Lung microvascular endothelial cell (primary cell): ENCODE measurements at regions not wholly inside any gene's neighbourhood (a gene's known extent, or its start where the extent isn't known, plus 50 kb on each side); places are given as distances from the start of the nearest gene placed in this dataset.

ENCODE experiments used
- DNase-seq, 2 donors: peaks; one replicate each; pipeline versions ENCODE4 v3.0.0 to v3.0.0-alpha.2; 2010; ENCODE audit warnings: low read depth in 2 of 2

GRCh38 chr18:42614619-42615293 is 500.7 kb downstream of the RIT2 start:
- peak; percentile 5 to 86 for DNase-seq

GRCh38 chr18:42617221-42617620 is 498.3 kb downstream of the RIT2 start:
- DNase-seq, result no peak

GRCh38 chr18:42619771-42620170 is 495.7 kb downstream of the RIT2 start:
- no peak for DNase-seq

DNA sequence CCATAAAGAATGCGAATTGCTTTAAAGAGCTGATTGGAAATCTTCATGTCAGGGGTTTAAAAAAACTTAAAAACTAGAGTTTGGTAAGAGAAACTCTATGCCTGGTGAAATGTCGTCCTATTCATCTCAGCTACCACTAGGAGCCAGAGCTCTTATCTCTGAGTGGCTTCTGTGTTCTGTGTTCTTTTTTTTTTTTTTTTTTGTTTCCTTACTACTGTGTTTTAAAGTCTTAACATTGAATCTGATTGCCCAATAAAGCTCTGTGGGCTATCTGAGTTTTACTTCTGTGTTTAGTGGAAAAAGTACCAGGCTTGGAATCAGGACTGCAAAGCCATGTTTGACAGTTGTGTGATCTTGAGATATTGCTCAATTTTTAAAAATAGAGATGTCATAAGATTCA is 494.8 kb downstream of the RIT2 start:
- DNase-seq, result no peak

DNA sequence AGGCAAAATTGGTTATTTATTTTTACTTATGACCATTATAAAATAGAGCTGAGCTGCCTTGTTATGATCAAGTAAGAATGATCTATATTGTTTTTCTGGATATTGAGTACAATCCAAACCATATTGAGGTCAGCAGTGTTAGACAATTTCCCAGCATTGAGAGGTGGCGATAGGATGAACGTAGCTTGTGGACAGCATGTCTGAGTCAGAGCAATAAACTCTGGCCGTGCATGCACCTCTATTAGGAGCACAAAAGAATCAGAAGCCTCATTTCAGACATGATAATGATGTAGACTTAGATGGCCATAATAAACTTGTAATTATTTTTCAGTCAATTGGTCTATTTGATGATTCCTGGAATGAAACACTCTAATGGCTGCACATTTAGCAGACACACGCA is 491.6 kb downstream of the RIT2 start:
- no peak for DNase-seq

- no peak for DNase-seq
Observed at GRCh38 chr18:42632801-42633200, 482.7 kb downstream of the RIT2 start.

DNA sequence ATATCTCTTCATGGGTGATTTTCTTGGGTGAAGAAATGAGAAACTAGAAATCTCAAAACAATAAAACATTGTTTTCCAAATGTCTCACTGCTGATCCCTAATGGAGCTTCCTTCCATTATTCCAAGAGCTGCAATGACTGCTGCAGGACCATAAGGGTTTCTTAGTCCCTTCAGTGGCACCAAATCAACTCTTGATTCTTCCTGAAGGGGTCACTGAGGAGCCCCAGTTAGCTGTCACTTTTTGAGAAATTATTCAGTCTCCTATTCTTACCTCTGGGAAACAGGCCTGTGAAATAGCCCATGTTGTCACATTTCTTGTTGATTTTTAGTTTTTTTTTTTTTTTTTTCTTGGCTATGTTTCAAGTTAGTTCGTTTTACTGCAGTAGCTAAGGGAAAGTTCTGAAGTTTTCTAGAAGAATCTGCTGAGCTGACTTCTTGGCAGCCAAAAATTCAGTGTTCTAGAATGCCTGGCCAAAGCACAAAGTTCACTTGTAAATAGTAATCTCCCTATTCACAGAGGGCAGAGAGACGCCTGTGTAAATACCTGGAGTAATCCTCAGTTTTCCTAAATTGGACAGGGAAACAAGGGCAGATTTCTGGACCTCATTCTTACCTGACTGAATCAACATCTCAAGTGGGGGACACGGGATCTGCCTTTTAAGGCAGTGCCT is 480.0 kb downstream of the RIT2 start:
- DNase-seq, result no peak

GRCh38 chr18:42636309-42636708 is 479.2 kb downstream of the RIT2 start:
- no peak for DNase-seq

GRCh38 chr18:42640160-42640559 is 475.3 kb downstream of the RIT2 start:
- DNase-seq, result no peak

- no peak for DNase-seq
Observed at GRCh38 chr18:42641996-42642395, 473.5 kb downstream of the RIT2 start.

DNA sequence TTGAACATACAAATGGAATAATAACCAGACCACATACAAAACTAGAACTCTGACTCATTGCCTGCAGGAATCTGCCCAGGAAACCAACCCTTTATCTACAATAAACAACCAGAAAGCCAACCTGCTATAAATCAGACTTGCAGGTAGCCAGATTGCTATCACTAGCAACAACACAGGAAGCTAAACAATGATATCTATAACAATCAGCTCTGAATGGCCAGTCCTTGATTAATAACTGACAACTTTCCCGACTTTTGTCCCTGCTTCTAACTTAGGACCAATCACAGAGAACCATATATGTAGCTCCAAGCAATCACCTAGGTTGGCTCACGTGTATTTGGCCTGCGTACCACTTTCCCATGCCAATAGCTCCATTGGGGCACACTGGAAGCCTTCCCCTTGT is 470.8 kb downstream of the RIT2 start:
- DNase-seq, result peak in 1 of 2 donors; percentile 70

- peak; percentile 2 to 3 for DNase-seq
Observed at GRCh38 chr18:42649331-42650035, 466.0 kb downstream of the RIT2 start.

GRCh38 chr18:42654556-42654955 is 460.9 kb downstream of the RIT2 start:
- DNase-seq, result no peak

DNA sequence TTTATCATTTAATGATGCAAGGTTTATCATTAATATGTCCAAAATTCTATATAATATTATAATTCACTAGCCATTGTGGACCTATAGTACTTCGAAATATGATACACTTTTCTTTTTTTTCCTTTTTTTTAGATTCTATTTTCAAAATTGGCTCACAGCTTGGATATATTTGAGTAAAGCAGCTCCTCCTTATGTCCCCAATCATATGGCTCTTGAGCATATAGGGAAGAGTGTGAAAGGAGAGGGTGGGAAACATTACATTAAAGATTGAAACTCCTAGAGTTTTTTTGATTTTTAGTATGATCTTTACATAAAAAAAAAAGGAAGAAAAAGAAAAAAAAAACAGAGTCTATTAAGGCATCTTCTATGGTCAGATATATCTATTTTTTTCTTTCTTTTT is 457.9 kb downstream of the RIT2 start:
- no peak for DNase-seq

DNA sequence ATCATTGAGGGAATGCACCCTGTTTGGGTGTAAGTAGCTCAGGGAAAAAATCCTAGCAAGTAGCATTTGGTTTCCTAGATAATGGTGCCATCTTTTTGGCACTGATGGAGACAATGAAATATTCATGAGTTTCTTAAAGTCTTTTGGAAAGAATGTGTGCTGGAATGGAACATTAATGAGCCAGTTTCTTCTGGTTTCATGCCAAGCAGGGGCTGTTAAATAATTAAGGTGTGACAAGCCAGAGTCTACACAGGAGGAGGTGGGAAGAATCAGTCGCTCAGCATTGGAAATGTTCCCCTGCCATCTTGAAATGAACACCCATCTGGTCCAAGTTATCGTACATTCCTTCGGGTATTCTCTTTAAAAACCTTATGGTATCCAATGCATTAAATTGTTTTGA is 457.3 kb downstream of the RIT2 start:
- no peak for DNase-seq

GRCh38 chr18:42659187-42659586 is 456.3 kb downstream of the RIT2 start:
- DNase-seq, result no peak

DNA sequence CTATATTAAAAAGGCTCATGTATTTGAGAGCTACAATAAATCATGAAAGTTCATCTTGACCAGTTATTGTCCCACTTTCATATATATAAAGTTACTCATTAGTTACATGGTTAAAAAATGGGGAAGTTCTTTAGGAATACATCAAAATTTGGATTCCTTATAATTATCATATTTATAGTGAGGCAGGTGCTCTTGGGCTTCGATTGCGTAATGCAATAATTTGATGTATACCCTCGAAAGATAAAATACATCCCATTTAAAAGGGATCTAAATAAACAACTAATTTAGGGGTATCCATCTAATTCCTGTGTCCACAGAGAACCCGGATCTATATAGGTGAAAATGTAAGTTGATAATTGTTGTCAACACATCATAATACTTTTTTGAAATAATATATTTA is 444.6 kb downstream of the RIT2 start:
- no peak for DNase-seq

DNA sequence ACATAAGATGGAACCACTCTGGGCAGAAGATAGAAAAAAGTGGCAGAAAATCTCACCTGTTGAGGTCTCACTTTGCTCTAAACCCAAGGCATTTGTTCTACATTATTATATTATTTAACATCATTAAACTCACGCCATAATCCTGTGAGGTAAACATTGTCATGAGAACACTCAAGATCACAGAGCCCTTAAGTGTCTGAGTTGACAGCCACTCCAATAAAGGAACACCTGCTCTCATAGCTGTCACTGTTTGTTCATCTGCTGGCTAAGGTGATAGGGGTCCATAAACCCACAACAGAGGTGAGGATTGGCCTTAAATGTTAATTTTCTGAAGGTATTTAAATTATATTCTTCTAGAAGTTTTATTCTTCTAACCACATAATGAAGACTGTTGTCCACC is 439.7 kb downstream of the RIT2 start:
- DNase-seq, result no peak

DNA sequence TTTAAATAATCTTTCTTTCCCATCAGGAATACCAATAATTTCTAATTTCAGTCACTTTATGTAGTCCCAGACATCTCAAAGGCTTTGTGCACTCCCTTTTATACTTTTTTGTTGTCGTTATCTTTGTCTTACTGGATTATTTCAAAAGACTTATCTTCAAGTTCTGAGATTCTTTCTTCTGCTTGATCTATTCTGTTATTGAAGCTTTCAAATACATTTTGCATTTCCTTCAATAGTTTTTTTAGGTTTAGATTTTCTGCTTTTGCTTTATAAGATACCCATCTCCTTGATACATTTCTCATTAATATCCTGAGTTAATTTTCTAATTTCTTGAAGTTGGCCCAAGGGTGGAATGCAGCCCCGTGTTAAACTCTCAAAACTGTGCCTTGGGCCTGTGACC is 432.4 kb downstream of the RIT2 start:
- no peak for DNase-seq

DNA sequence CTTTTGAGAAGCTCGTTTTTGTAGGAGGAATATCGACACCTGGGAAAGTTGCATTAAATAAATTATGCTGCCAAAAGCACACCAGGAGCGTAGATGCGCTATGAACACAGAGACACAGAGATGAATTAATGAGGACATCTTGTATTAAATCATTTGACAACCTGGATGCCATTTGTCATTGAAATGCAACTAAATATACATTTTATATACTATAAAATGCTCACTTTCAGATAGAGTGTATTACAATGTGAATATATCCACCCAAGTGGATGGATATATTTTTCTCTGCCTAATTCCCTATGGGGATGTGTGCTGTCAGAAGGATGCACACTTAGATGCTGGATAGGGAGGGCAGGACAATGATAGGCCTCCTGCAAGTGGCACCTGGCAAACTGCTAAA is 426.2 kb downstream of the RIT2 start:
- no peak for DNase-seq
